ENCODE measurements at regions not wholly inside any gene's neighbourhood (a gene's known extent, or its start where the extent isn't known, plus 50 kb on each side); places are given as distances from the start of the nearest gene placed in this dataset.

- Mint-ChIP-seq H3K4me1 (ENCODE audit: low read depth) (no peaks in the 10 kb centered on the region), H3K27ac (no peak overlapping the region), H3K9me3 (no peaks in the 10 kb centered on the region), H3K36me3 (ENCODE audit: low read depth) (no peaks in the 10 kb centered on the region), H3K4me3 (no peak overlapping the region), H3K27me3 (ENCODE audit: low read depth) (peaks cover 13% of the 10 kb centered on the region)
- DNase-seq: no peak
- CTCF ChIA-PET: no interaction called here
- intact Hi-C loops (cut with micrococcal nuclease): no loop called here
These were observed 290.8 kb upstream of the PLXNA2 start for GRCh38 chr1:208534979-208535378.

GRCh38 chr1:208535511-208535910 lies 291.3 kb upstream of the PLXNA2 start:
- H3K27ac Mint-ChIP-seq: no peak overlapping the region
- H3K4me3 Mint-ChIP-seq: no peak overlapping the region
- no peaks in the 10 kb centered on the region for H3K4me1 Mint-ChIP-seq (ENCODE audit: low read depth)
- H3K27me3 Mint-ChIP-seq (ENCODE audit: low read depth): peaks cover 13% of the 10 kb centered on the region
- CTCF ChIA-PET: no interaction called here
- intact Hi-C loops (cut with micrococcal nuclease): no loop called here
- no peaks in the 10 kb centered on the region for H3K9me3 Mint-ChIP-seq
- DNase-seq: no peak
- no peaks in the 10 kb centered on the region for H3K36me3 Mint-ChIP-seq (ENCODE audit: low read depth)

DNA sequence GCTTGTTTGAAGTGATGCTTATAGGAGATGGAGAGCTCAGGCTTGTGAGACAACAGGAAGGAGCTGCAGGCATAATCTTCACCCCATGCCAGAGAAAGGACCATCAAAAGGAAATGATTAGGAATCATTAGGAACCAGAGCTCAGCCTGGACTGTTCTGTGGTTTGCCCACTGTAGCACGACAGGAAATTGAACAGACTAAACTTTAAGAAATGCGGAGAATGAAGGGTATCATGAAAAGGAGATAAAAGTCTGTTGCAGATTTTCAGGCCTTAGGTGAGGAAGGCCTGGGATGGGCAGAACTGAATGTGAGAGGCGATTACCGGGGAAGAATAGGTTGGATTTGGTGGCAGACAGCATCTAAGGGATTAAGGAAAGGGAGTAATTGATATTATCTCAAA lies 292.0 kb upstream of the PLXNA2 start:
- no peaks in the 10 kb centered on the region for H3K36me3 Mint-ChIP-seq (ENCODE audit: low read depth)
- no peaks in the 10 kb centered on the region for H3K9me3 Mint-ChIP-seq
- H3K4me3 Mint-ChIP-seq: no peak overlapping the region
- intact Hi-C loops (cut with micrococcal nuclease): no loop called here
- CTCF ChIA-PET: no interaction called here
- DNase-seq: no peak
- no peaks in the 10 kb centered on the region for H3K4me1 Mint-ChIP-seq (ENCODE audit: low read depth)
- H3K27ac Mint-ChIP-seq: no peak overlapping the region
- H3K27me3 Mint-ChIP-seq (ENCODE audit: low read depth): peaks cover 13% of the 10 kb centered on the region

DNA sequence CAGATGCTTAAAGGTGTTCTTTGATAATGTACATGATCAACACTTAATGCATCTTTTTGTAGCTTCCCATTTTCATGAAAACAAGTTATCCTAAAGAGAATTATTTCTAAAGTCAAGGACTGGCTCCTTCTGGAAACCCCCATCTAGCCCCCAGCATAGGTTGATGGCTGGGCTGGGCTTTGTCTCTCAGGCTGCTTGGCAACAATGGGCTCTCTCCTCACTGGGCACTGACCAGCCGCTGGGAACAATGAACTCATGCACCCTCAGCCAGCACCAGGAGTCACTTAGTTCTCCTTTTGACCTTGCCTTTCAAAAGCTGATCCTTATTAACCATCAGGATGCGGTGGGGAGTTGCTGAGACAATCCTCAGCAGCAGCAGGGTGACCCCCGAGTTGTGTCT lies 293.0 kb upstream of the PLXNA2 start:
- CTCF ChIA-PET: no interaction called here

GRCh38 chr1:208538078-208538477 lies 293.9 kb upstream of the PLXNA2 start:
- peaks cover 18% of the 10 kb centered on the region for H3K27me3 Mint-ChIP-seq (ENCODE audit: low read depth)
- no peak overlapping the region for H3K27ac Mint-ChIP-seq
- no peaks in the 10 kb centered on the region for H3K4me1 Mint-ChIP-seq (ENCODE audit: low read depth)
- DNase-seq: no peak
- no peak overlapping the region for H3K4me3 Mint-ChIP-seq
- intact Hi-C loops (cut with micrococcal nuclease): no loop called here
- CTCF ChIA-PET: no interaction called here
- no peaks in the 10 kb centered on the region for H3K9me3 Mint-ChIP-seq
- no peaks in the 10 kb centered on the region for H3K36me3 Mint-ChIP-seq (ENCODE audit: low read depth)

More for the DNA sequence above, 293.0 kb upstream of the PLXNA2 start:
- Mint-ChIP-seq H3K27me3 (ENCODE audit: low read depth) (peaks cover 15% of the 10 kb centered on the region), H3K4me3 (no peak overlapping the region), H3K36me3 (ENCODE audit: low read depth) (no peaks in the 10 kb centered on the region), H3K4me1 (ENCODE audit: low read depth) (no peaks in the 10 kb centered on the region), H3K27ac (no peak overlapping the region), H3K9me3 (no peaks in the 10 kb centered on the region)
- intact Hi-C loops (cut with micrococcal nuclease): no loop called here
- no peak for DNase-seq

GRCh38 chr1:208538587-208538986 lies 294.4 kb upstream of the PLXNA2 start:
- H3K4me1 Mint-ChIP-seq (ENCODE audit: low read depth): no peaks in the 10 kb centered on the region

DNA sequence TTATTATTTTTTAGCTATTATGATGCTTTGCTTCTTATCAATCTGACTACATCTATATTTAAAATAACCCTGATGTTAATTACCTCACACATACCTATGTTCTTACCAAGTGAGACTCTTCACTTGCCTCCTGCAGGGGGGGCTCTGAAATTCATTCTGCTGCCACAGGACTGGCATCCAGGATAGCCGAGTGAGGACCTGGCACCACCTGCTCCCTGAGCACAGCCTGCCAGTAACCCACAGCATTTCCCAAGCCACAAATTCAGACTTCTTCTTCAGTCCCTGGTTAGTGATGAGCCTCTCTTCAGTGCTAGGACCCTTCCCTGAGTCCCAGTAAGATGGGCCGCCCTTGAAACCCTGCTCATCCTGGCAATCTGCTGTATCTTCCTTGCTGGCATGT lies 296.5 kb upstream of the PLXNA2 start:
- H3K9me3 Mint-ChIP-seq: no peaks in the 10 kb centered on the region
- CTCF ChIA-PET: no interaction called here
- H3K27ac Mint-ChIP-seq: no peak overlapping the region
- H3K4me1 Mint-ChIP-seq (ENCODE audit: low read depth): no peaks in the 10 kb centered on the region
- intact Hi-C loops (cut with micrococcal nuclease): no loop called here
- H3K4me3 Mint-ChIP-seq: no peak overlapping the region
- H3K27me3 Mint-ChIP-seq (ENCODE audit: low read depth): peaks cover 17% of the 10 kb centered on the region
- no peak for DNase-seq
- H3K36me3 Mint-ChIP-seq (ENCODE audit: low read depth): no peaks in the 10 kb centered on the region

More at GRCh38 chr1:208538587-208538986, 294.4 kb upstream of the PLXNA2 start:
- Mint-ChIP-seq H3K9me3 (no peaks in the 10 kb centered on the region), H3K27ac (no peak overlapping the region), H3K36me3 (ENCODE audit: low read depth) (no peaks in the 10 kb centered on the region), H3K4me3 (no peak overlapping the region), H3K27me3 (ENCODE audit: low read depth) (peaks cover 19% of the 10 kb centered on the region)
- intact Hi-C loops (cut with micrococcal nuclease): no loop called here
- no peak for DNase-seq
- CTCF ChIA-PET: no interaction called here

- Mint-ChIP-seq H3K4me3 (no peak overlapping the region), H3K4me1 (ENCODE audit: low read depth) (no peaks in the 10 kb centered on the region), H3K36me3 (ENCODE audit: low read depth) (no peaks in the 10 kb centered on the region), H3K27me3 (ENCODE audit: low read depth) (peaks cover 14% of the 10 kb centered on the region), H3K27ac (no peak overlapping the region), H3K9me3 (no peaks in the 10 kb centered on the region)
- DNase-seq: no peak
- CTCF ChIA-PET: no interaction called here
- intact Hi-C loops (cut with micrococcal nuclease): no loop called here
These were observed 297.2 kb upstream of the PLXNA2 start for GRCh38 chr1:208541225-208541855.

GRCh38 chr1:208542309-208542708 lies 298.1 kb upstream of the PLXNA2 start:
- H3K27me3 Mint-ChIP-seq (ENCODE audit: low read depth): peaks cover 10% of the 10 kb centered on the region
- H3K4me3 Mint-ChIP-seq: no peak overlapping the region
- DNase-seq: no peak
- H3K9me3 Mint-ChIP-seq: no peaks in the 10 kb centered on the region
- CTCF ChIA-PET: no interaction called here
- intact Hi-C loops (cut with micrococcal nuclease): no loop called here
- H3K27ac Mint-ChIP-seq: no peak overlapping the region
- no peaks in the 10 kb centered on the region for H3K4me1 Mint-ChIP-seq (ENCODE audit: low read depth)
- no peaks in the 10 kb centered on the region for H3K36me3 Mint-ChIP-seq (ENCODE audit: low read depth)

GRCh38 chr1:208544053-208544452 lies 299.9 kb upstream of the PLXNA2 start:
- CTCF ChIA-PET: no interaction called here
- Mint-ChIP-seq H3K9me3 (no peaks in the 10 kb centered on the region), H3K36me3 (ENCODE audit: low read depth) (no peaks in the 10 kb centered on the region)

DNA sequence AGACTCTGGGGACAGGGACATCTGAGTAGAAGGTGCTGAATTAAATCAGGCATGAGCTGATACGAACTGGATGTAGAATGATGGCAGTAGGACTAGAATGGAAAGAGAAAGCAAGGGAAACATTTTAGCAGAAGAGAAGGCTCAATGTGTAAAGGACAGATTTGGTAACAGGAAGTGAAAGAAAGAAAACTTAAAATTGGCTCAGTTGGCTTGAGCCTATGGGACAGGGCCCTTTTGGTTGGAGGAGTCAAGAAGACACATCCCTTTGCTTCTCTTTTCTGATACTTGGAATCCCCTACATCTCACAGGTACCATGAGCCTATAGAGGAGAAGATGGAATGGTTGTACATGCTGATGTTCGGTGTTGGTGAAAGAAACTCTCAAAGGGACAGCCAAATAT lies 300.6 kb upstream of the PLXNA2 start:
- DNase-seq: no peak
- Mint-ChIP-seq H3K9me3 (no peaks in the 10 kb centered on the region), H3K36me3 (ENCODE audit: low read depth) (no peaks in the 10 kb centered on the region), H3K27ac (no peak overlapping the region), H3K4me3 (no peak overlapping the region), H3K4me1 (ENCODE audit: low read depth) (no peaks in the 10 kb centered on the region), H3K27me3 (ENCODE audit: low read depth) (peaks cover 11% of the 10 kb centered on the region)
- CTCF ChIA-PET: no interaction called here
- intact Hi-C loops (cut with micrococcal nuclease): no loop called here

More at GRCh38 chr1:208544053-208544452, 299.9 kb upstream of the PLXNA2 start:
- no peak overlapping the region for H3K27ac Mint-ChIP-seq
- no peak overlapping the region for H3K4me3 Mint-ChIP-seq
- peaks cover 11% of the 10 kb centered on the region for H3K27me3 Mint-ChIP-seq (ENCODE audit: low read depth)
- intact Hi-C loops (cut with micrococcal nuclease): no loop called here
- no peaks in the 10 kb centered on the region for H3K4me1 Mint-ChIP-seq (ENCODE audit: low read depth)
- no peak for DNase-seq

DNA sequence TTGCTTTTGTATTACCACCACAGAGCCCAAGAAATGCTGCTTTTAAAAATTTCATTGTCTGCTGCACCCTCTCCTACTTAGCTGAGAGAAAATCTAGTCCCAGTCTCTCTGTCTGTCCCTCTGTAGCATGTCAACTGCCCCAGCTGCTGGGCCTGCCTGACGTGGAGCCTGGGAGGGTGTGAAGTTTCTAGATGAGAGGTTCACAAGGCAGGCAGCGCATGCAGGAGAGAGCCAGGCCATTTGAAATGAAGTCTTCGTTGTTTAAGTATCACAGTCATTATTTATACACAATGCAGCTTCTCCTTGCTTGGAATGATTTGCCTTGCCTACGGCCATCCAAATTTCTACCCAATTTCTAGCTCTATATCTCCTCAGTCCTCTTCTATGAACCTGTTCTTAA lies 306.8 kb upstream of the PLXNA2 start:
- Mint-ChIP-seq H3K36me3 (ENCODE audit: low read depth) (no peaks in the 10 kb centered on the region), H3K4me1 (ENCODE audit: low read depth) (no peaks in the 10 kb centered on the region), H3K27ac (no peak overlapping the region), H3K4me3 (no peak overlapping the region), H3K27me3 (ENCODE audit: low read depth) (peaks cover 13% of the 10 kb centered on the region), H3K9me3 (no peaks in the 10 kb centered on the region)
- CTCF ChIA-PET: no interaction called here
- DNase-seq: no peak
- intact Hi-C loops (cut with micrococcal nuclease): no loop called here

GRCh38 chr1:208551633-208552320 lies 307.6 kb upstream of the PLXNA2 start:
- CTCF ChIA-PET: no interaction called here
- intact Hi-C loops (cut with micrococcal nuclease): no loop called here
- no peaks in the 10 kb centered on the region for H3K9me3 Mint-ChIP-seq
- no peak for DNase-seq
- H3K4me3 Mint-ChIP-seq: no peak overlapping the region
- no peaks in the 10 kb centered on the region for H3K4me1 Mint-ChIP-seq (ENCODE audit: low read depth)
- no peaks in the 10 kb centered on the region for H3K36me3 Mint-ChIP-seq (ENCODE audit: low read depth)
- H3K27me3 Mint-ChIP-seq (ENCODE audit: low read depth): peaks cover 13% of the 10 kb centered on the region
- H3K27ac Mint-ChIP-seq: no peak overlapping the region

All from activated naive CD4-positive, alpha-beta T cell treated with anti-CD3 and anti-CD28 coated beads for 36 hours (primary cell).